Trophoblast cell (in vitro differentiated cells and primary cell): ENCODE measurements at regions not wholly inside any gene's neighbourhood (a gene's known extent, or its start where the extent isn't known, plus 50 kb on each side); places are given as distances from the start of the nearest gene placed in this dataset.
"Not testable (repeated sequence)": the region's sequence is repeated elsewhere in the genome, so short reads cannot be mapped to it uniquely, and the experiment has no call there.

Experiments used
- DNase-seq, 2 donors: peaks; one replicate each; pipeline ENCODE4 v3.0.0-alpha.2; 2016
- H2AFZ ChIP-seq: 2 replicates; pipeline ENCODE4 v1.6.1; 2013; ENCODE audit warnings: low read length, moderate library complexity, mild to moderate bottlenecking; ENCODE audit not compliant: insufficient read depth, poor library complexity
- H2AK5ac ChIP-seq: 2 replicates; pipeline ENCODE4 v1.6.1; 2013; ENCODE audit warnings: mild to moderate bottlenecking, low read length
- H2BK120ac ChIP-seq: 2 replicates; pipeline ENCODE4 v1.6.1; 2013; ENCODE audit warnings: low read length, mild to moderate bottlenecking, moderate library complexity; ENCODE audit not compliant: insufficient read depth, poor library complexity
- H2BK12ac ChIP-seq: 2 replicates; pipeline ENCODE4 v1.6.1; 2013; ENCODE audit warnings: mild to moderate bottlenecking, low read length, moderate library complexity
- H2BK5ac ChIP-seq: 2 replicates; pipeline ENCODE4 v1.6.1; 2013; ENCODE audit warnings: low read length, low read depth, moderate library complexity, mild to moderate bottlenecking; ENCODE audit not compliant: poor library complexity
- H3K14ac ChIP-seq: 2 replicates; pipeline ENCODE4 v1.6.1; 2013; ENCODE audit warnings: mild to moderate bottlenecking, low read length
- H3K18ac ChIP-seq: 2 replicates; pipeline ENCODE4 v1.6.1; 2013; ENCODE audit warnings: mild to moderate bottlenecking, low read length
- H3K23ac ChIP-seq: 2 replicates; pipeline ENCODE4 v1.6.1; 2013; ENCODE audit warnings: low read length
- H3K27ac ChIP-seq: 2 replicates; pipeline ENCODE4 v1.5.1; 2013; ENCODE audit warnings: low read depth, mild to moderate bottlenecking, inconsistent platforms, low read length, moderate library complexity
- H3K27me3 ChIP-seq: 2 replicates; pipeline ENCODE4 v1.6.1; 2013; ENCODE audit warnings: inconsistent platforms, mild to moderate bottlenecking, low read length, moderate library complexity; ENCODE audit not compliant: insufficient read depth
- H3K36me3 ChIP-seq, 2 experiments: 1 replicate in 1 of 2; 2 replicates in 1 of 2; pipeline ENCODE4 v1.6.1; 2013; ENCODE audit warnings: low read length in 2 of 2, mild to moderate bottlenecking in 2 of 2, moderate library complexity in 1 of 2; ENCODE audit not compliant: insufficient read depth in 2 of 2, control insufficient read depth in 1 of 2
- H3K4ac ChIP-seq: 2 replicates; pipeline ENCODE4 v1.6.1; 2013; ENCODE audit warnings: low read depth, mild to moderate bottlenecking, low read length, moderate library complexity
- H3K4me1 ChIP-seq, 2 experiments: 1 replicate in 1 of 2; 2 replicates in 1 of 2; pipeline ENCODE4 v1.6.1; 2013; ENCODE audit warnings: low read length in 2 of 2, mild to moderate bottlenecking in 2 of 2, moderate library complexity in 1 of 2; ENCODE audit not compliant: insufficient read depth in 2 of 2, control insufficient read depth in 1 of 2
- H3K4me2 ChIP-seq: 2 replicates; pipeline ENCODE4 v1.6.1; 2013; ENCODE audit warnings: inconsistent platforms, mild to moderate bottlenecking, low read length, moderate library complexity
- H3K4me3 ChIP-seq: 2 replicates; pipeline ENCODE4 v1.5.1; 2013; ENCODE audit warnings: mild to moderate bottlenecking, low read depth, low read length, inconsistent platforms
- H3K79me1 ChIP-seq: one replicate; pipeline ENCODE4 v1.6.1; 2013; ENCODE audit warnings: low read length
- H3K79me2 ChIP-seq: 2 replicates; pipeline ENCODE4 v1.6.1; 2013; ENCODE audit warnings: low read length, mild to moderate bottlenecking; ENCODE audit not compliant: control insufficient read depth, insufficient read depth, poor library complexity
- H3K9ac ChIP-seq: 2 replicates; pipeline ENCODE4 v1.6.1; 2013; ENCODE audit warnings: mild to moderate bottlenecking, low read length
- H3K9me3 ChIP-seq: 2 replicates; pipeline ENCODE4 v1.6.1; 2013; ENCODE audit warnings: low read depth, mild to moderate bottlenecking, control low read depth, inconsistent platforms, low read length; ENCODE audit not compliant: insufficient read depth
- H4K12ac ChIP-seq: 2 replicates; pipeline ENCODE4 v1.6.1; 2013; ENCODE audit warnings: low read depth, mild to moderate bottlenecking, low read length, moderate library complexity
- H4K8ac ChIP-seq: 2 replicates; pipeline ENCODE4 v1.6.1; 2013; ENCODE audit warnings: low read depth, mild to moderate bottlenecking, low read length, moderate library complexity
- H4K91ac ChIP-seq: one replicate; pipeline ENCODE4 v1.6.1; 2013; ENCODE audit warnings: low read depth, mild to moderate bottlenecking, low read length, moderate library complexity
- WGBS: extraction: QIAGEN DNeasy Blood & Tissue Kit; methylation state at CpG from one replicate; pipeline ENCODE4 v1.1.7; 2013; ENCODE audit warnings: missing lambda C conversion rate; ENCODE audit not compliant: insufficient read length, insufficient coverage; ENCODE audit errors: extremely low coverage; 5-methylcytosine and 5-hydroxymethylcytosine counted together

- H2BK5ac ChIP-seq = no peak overlapping the region
- H2BK120ac ChIP-seq = no peak overlapping the region
- no peaks in the 10 kb centered on the region for H3K4me1 ChIP-seq
- H4K12ac ChIP-seq = no peak overlapping the region
- no peaks in the 10 kb centered on the region for H3K27me3 ChIP-seq
- H2AK5ac ChIP-seq = no peak overlapping the region
- H4K91ac ChIP-seq = no peak overlapping the region
- no peaks in the 10 kb centered on the region for H3K79me2 ChIP-seq
- no peaks in the 10 kb centered on the region for H3K36me3 ChIP-seq
- no peak overlapping the region for H3K4me2 ChIP-seq
- H3K23ac ChIP-seq = no peak overlapping the region
- no peak overlapping the region for H3K4me3 ChIP-seq
- no peak overlapping the region for H3K14ac ChIP-seq
- H3K4ac ChIP-seq = no peak overlapping the region
- no peak overlapping the region for H4K8ac ChIP-seq
- no peak overlapping the region for H2BK12ac ChIP-seq
- no peak for DNase-seq
- peaks cover 4% of the 10 kb centered on the region for H3K9me3 ChIP-seq
- no peak overlapping the region for H3K18ac ChIP-seq
- no peak overlapping the region for H3K9ac ChIP-seq
- no peaks in the 10 kb centered on the region for H3K79me1 ChIP-seq
- WGBS = no CpG with 5 or more reads among the region's 7 CpGs
- no peak overlapping the region for H2AFZ ChIP-seq
- no peak overlapping the region for H3K27ac ChIP-seq
These were observed 167.9 kb downstream of the RGS9 start for GRCh38 chr17:65305116-65305515.

- H3K27ac ChIP-seq, H2BK120ac ChIP-seq, H3K4me1 ChIP-seq, H4K8ac ChIP-seq, H2BK5ac ChIP-seq, H3K18ac ChIP-seq, H3K27me3 ChIP-seq, H3K4me2 ChIP-seq, H3K9me3 ChIP-seq, H4K12ac ChIP-seq, H2AFZ ChIP-seq, H3K4me3 ChIP-seq, H3K79me2 ChIP-seq, H3K36me3 ChIP-seq, H3K23ac ChIP-seq, H2AK5ac ChIP-seq, H3K79me1 ChIP-seq, H3K14ac ChIP-seq, H3K9ac ChIP-seq, DNase-seq, H2BK12ac ChIP-seq, H3K4ac ChIP-seq, H4K91ac ChIP-seq: not testable (repeated sequence)
- WGBS = no CpG with 5 or more reads among the region's 4 CpGs
These were observed 164.7 kb downstream of the RGS9 start for GRCh38 chr17:65301882-65302281.

- H4K12ac ChIP-seq = no peak overlapping the region
- no peak overlapping the region for H3K9ac ChIP-seq
- no peak overlapping the region for H3K14ac ChIP-seq
- no peak overlapping the region for H3K4ac ChIP-seq
- no peak overlapping the region for H4K91ac ChIP-seq
- no CpG with 5 or more reads among the region's 2 CpGs for WGBS
- no peaks in the 10 kb centered on the region for H3K27me3 ChIP-seq
- no peak overlapping the region for H2BK120ac ChIP-seq
- no peak overlapping the region for H4K8ac ChIP-seq
- no peaks in the 10 kb centered on the region for H3K79me1 ChIP-seq
- no peaks in the 10 kb centered on the region for H3K79me2 ChIP-seq
- no peak overlapping the region for H3K4me2 ChIP-seq
- H3K4me3 ChIP-seq = no peak overlapping the region
- H3K27ac ChIP-seq = no peak overlapping the region
- no peak overlapping the region for H2BK12ac ChIP-seq
- no peak overlapping the region for H3K18ac ChIP-seq
- no peaks in the 10 kb centered on the region for H3K4me1 ChIP-seq
- DNase-seq = no peak
- no peak overlapping the region for H2AFZ ChIP-seq
- H3K36me3 ChIP-seq = no peaks in the 10 kb centered on the region
- H3K9me3 ChIP-seq = peaks cover 4% of the 10 kb centered on the region
- no peak overlapping the region for H3K23ac ChIP-seq
- no peak overlapping the region for H2BK5ac ChIP-seq
- no peak overlapping the region for H2AK5ac ChIP-seq
These were observed 164.0 kb downstream of the RGS9 start for GRCh38 chr17:65301184-65301583.

GRCh38 chr17:65297916-65298315, 160.7 kb downstream of the RGS9 start:
- no peaks in the 10 kb centered on the region for H3K79me1 ChIP-seq
- no peak overlapping the region for H3K14ac ChIP-seq
- H4K8ac ChIP-seq = no peak overlapping the region
- H3K27me3 ChIP-seq = no peaks in the 10 kb centered on the region
- H3K4ac ChIP-seq = no peak overlapping the region
- no peak overlapping the region for H3K9ac ChIP-seq
- H3K79me2 ChIP-seq = no peaks in the 10 kb centered on the region
- H4K91ac ChIP-seq = no peak overlapping the region
- peak; percentile 24 to 67 for DNase-seq
- H3K27ac ChIP-seq = no peak overlapping the region
- no peak overlapping the region for H3K23ac ChIP-seq
- H3K9me3 ChIP-seq = no peaks in the 10 kb centered on the region
- no peak overlapping the region for H3K4me3 ChIP-seq
- H2BK12ac ChIP-seq = no peak overlapping the region
- no peaks in the 10 kb centered on the region for H3K4me1 ChIP-seq
- no peak overlapping the region for H2AFZ ChIP-seq
- no peak overlapping the region for H2BK120ac ChIP-seq
- H4K12ac ChIP-seq = no peak overlapping the region
- no peak overlapping the region for H3K18ac ChIP-seq
- no peaks in the 10 kb centered on the region for H3K36me3 ChIP-seq
- no CpG with 5 or more reads among the region's 5 CpGs for WGBS
- H3K4me2 ChIP-seq = no peak overlapping the region
- no peak overlapping the region for H2BK5ac ChIP-seq
- H2AK5ac ChIP-seq = no peak overlapping the region
